ENCODE measurements at regions not wholly inside any gene's neighbourhood (a gene's known extent, or its start where the extent isn't known, plus 50 kb on each side); places are given as distances from the start of the nearest gene placed in this dataset.
"Not testable (repeated sequence)": the region's sequence is repeated elsewhere in the genome, so short reads cannot be mapped to it uniquely, and the experiment has no call there.

DNA sequence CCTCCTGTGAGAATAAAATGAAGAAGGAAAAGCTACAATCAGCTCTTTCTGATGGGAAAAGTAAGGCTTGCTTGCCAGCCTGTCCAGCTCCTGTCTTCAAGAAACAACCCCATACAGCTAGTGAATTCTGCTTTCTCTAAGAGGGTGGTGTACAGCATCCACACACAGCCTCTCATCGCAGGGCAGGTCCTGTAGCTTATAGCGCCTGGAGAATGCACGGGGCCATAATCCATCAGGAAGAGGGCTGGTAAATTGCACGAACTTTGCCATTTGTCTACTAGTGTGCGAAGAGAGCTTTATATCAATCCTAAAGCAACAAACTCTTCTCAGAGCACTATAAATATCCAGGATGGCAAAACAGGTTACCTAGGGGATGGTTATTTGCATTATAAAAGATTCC lies 83.3 kb upstream of the SAMSN1 start:
- H3K27me3 ChIP-seq (ENCODE audit: control insufficient read depth in 1 of 2, insufficient read depth in 2 of 2, low read length in 2 of 2) = no peaks in the 10 kb centered on the region
- no peak overlapping the region for H3K4me3 ChIP-seq (ENCODE audit: low read depth in 1 of 2, low read length in 2 of 2)
- no peak overlapping the region for H3K9ac ChIP-seq (ENCODE audit: low read depth in 1 of 2, low read length in 2 of 2)
- H3K27ac ChIP-seq (ENCODE audit: low read depth, low read length) = no peak overlapping the region
- H3K36me3 ChIP-seq (ENCODE audit: control insufficient read depth in 1 of 2, insufficient read depth in 2 of 2, low read length in 2 of 2) = no peaks in the 10 kb centered on the region
- H3K9me3 ChIP-seq (ENCODE audit: control insufficient read depth in 1 of 2, low read length in 2 of 2) = peaks cover 0 to 5% of the 10 kb centered on the region in 2 donors
- H3K4me1 ChIP-seq (ENCODE audit: control insufficient read depth in 1 of 2, insufficient read depth in 2 of 2, low read length in 2 of 2) = no peaks in the 10 kb centered on the region

DNA sequence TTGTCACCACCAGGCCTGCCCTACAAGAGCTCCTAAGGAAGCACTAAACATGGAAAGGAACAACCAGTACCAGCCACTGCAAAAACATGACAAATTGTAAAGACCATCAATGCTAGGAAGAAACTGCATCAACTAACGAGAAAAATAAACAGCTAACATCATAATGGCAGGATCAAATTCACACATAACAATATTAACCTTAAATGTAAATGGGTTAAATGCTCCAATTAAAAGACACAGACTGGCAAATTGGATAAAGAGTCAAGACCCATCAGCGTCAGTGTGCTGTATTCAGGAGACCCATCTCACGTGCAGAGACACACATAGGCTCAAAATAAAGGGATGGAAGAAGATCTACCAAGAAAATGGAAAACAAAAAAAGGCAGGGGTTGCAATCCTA lies 77.0 kb upstream of the SAMSN1 start:
- H3K27me3 ChIP-seq (ENCODE audit: control insufficient read depth in 1 of 2, insufficient read depth in 2 of 2, low read length in 2 of 2); H3K4me3 ChIP-seq (ENCODE audit: low read depth in 1 of 2, low read length in 2 of 2); H3K27ac ChIP-seq (ENCODE audit: low read depth, low read length); H3K9me3 ChIP-seq (ENCODE audit: control insufficient read depth in 1 of 2, low read length in 2 of 2); H3K36me3 ChIP-seq (ENCODE audit: control insufficient read depth in 1 of 2, insufficient read depth in 2 of 2, low read length in 2 of 2); H3K4me1 ChIP-seq (ENCODE audit: control insufficient read depth in 1 of 2, insufficient read depth in 2 of 2, low read length in 2 of 2); H3K9ac ChIP-seq (ENCODE audit: low read depth in 1 of 2, low read length in 2 of 2): not testable (repeated sequence)

DNA sequence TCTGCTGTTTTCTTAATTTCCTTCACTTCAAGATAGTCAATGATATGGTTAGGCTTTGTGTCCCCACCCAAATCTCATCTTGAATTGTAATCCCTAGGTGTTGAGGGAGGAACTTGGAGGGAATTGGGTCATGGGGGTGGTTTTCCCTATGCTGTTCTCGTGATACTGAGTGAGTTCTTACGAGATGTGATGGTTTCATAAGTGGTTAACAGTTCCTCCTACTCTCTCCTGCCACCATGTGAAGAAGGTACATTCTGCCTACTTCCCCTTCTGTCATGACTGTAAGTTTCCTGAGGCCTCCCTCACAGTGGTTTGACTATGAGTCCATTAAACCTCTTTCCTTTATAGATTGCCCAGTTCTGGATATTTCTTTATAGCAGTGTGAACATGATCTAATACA lies 74.0 kb upstream of the SAMSN1 start:
- Histone ChIP-seq H3K27me3 (ENCODE audit: control insufficient read depth in 1 of 2, insufficient read depth in 2 of 2, low read length in 2 of 2) (no peaks in the 10 kb centered on the region), H3K4me3 (ENCODE audit: low read depth in 1 of 2, low read length in 2 of 2) (no peak overlapping the region), H3K4me1 (ENCODE audit: control insufficient read depth in 1 of 2, insufficient read depth in 2 of 2, low read length in 2 of 2) (no peaks in the 10 kb centered on the region), H3K27ac (ENCODE audit: low read depth, low read length) (no peak overlapping the region), H3K9ac (ENCODE audit: low read depth in 1 of 2, low read length in 2 of 2) (no peak overlapping the region), H3K9me3 (ENCODE audit: control insufficient read depth in 1 of 2, low read length in 2 of 2) (peaks cover 3 to 5% of the 10 kb centered on the region in 2 donors), H3K36me3 (ENCODE audit: control insufficient read depth in 1 of 2, insufficient read depth in 2 of 2, low read length in 2 of 2) (no peaks in the 10 kb centered on the region)

DNA sequence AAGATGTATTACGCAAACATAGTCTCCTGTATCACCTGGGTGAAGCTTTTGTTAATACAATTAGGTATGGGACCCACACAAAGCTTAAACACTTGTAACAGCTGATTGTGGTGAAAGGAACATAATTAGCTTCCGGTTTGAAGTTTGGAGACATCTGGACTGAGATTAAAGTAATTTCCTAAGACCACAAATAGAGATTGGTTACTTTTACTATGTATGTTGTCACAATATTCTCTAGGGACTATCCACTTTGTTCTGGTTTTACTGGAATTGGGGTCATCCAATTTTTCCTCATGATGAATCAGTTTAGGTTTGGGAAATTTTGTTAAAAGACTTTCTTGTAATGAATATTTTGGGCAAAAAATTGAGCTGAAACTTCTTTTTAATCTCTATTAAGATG lies 71.8 kb upstream of the SAMSN1 start:
- H3K9ac ChIP-seq (ENCODE audit: low read depth in 1 of 2, low read length in 2 of 2) = no peak overlapping the region
- no peak overlapping the region for H3K27ac ChIP-seq (ENCODE audit: low read depth, low read length)
- peaks cover 3 to 5% of the 10 kb centered on the region in 2 donors for H3K9me3 ChIP-seq (ENCODE audit: control insufficient read depth in 1 of 2, low read length in 2 of 2)
- no peaks in the 10 kb centered on the region for H3K4me1 ChIP-seq (ENCODE audit: control insufficient read depth in 1 of 2, insufficient read depth in 2 of 2, low read length in 2 of 2)
- H3K27me3 ChIP-seq (ENCODE audit: control insufficient read depth in 1 of 2, insufficient read depth in 2 of 2, low read length in 2 of 2) = no peaks in the 10 kb centered on the region
- H3K4me3 ChIP-seq (ENCODE audit: low read depth in 1 of 2, low read length in 2 of 2) = no peak overlapping the region
- H3K36me3 ChIP-seq (ENCODE audit: control insufficient read depth in 1 of 2, insufficient read depth in 2 of 2, low read length in 2 of 2) = no peaks in the 10 kb centered on the region

DNA sequence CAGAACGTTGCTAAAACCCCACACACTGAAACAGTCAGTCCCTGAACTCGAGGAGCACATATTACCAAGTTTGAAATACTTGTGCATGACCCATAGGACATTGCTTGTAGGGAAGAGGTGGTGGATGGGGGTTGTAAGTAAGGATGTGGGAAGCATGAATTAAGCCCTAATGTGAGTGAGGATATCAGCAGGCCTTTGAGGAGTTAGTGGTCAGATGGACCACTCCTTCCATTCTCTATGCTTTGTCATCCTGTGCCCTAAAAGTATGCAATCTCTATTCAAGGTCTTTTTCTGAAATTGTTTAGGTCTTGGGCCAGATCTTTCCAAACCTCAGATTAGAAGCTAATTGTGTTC lies 70.9 kb upstream of the SAMSN1 start:
- Histone ChIP-seq H3K27me3 (ENCODE audit: control insufficient read depth in 1 of 2, insufficient read depth in 2 of 2, low read length in 2 of 2) (no peaks in the 10 kb centered on the region), H3K27ac (ENCODE audit: low read depth, low read length) (no peak overlapping the region), H3K9ac (ENCODE audit: low read depth in 1 of 2, low read length in 2 of 2) (no peak overlapping the region), H3K36me3 (ENCODE audit: control insufficient read depth in 1 of 2, insufficient read depth in 2 of 2, low read length in 2 of 2) (no peaks in the 10 kb centered on the region), H3K9me3 (ENCODE audit: control insufficient read depth in 1 of 2, low read length in 2 of 2) (peaks cover 3 to 5% of the 10 kb centered on the region in 2 donors), H3K4me3 (ENCODE audit: low read depth in 1 of 2, low read length in 2 of 2) (no peak overlapping the region), H3K4me1 (ENCODE audit: control insufficient read depth in 1 of 2, insufficient read depth in 2 of 2, low read length in 2 of 2) (no peaks in the 10 kb centered on the region)

DNA sequence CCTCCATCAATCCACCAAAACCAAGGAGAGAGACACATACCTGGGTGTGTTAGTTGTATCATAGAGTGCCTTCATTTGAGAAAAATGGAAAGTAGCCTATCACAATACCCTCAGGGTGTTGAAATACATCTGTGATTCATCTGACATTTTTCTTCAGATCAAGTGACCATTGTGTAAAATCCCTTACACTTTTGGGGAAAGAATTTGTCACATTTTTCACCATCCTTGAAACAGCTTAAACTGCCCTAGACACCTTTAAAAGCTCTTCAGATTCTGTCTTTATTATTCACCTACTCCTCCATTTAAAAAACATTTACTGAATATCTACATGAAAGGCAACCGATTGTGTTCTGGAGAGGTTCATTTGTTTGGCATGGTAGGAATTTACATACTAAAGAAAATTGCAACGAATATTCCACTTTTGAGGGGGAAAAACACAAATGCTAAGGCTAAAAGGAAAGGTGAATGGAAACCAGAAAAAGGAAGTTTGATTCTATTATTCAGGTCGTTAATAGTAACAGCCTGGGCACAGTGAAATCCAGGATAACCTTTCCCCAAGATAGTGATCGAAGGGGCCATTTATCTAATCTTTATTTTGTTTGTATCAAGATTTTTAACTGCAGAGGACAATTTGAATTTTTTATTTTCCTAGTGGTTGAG lies 70.4 kb upstream of the SAMSN1 start:
- H3K27ac ChIP-seq (ENCODE audit: low read depth, low read length) = no peak overlapping the region
- H3K4me3 ChIP-seq (ENCODE audit: low read depth in 1 of 2, low read length in 2 of 2) = no peak overlapping the region
- no peaks in the 10 kb centered on the region for H3K4me1 ChIP-seq (ENCODE audit: control insufficient read depth in 1 of 2, insufficient read depth in 2 of 2, low read length in 2 of 2)
- H3K9ac ChIP-seq (ENCODE audit: low read depth in 1 of 2, low read length in 2 of 2) = no peak overlapping the region
- no peaks in the 10 kb centered on the region for H3K27me3 ChIP-seq (ENCODE audit: control insufficient read depth in 1 of 2, insufficient read depth in 2 of 2, low read length in 2 of 2)
- peaks cover 3 to 5% of the 10 kb centered on the region in 2 donors for H3K9me3 ChIP-seq (ENCODE audit: control insufficient read depth in 1 of 2, low read length in 2 of 2)
- H3K36me3 ChIP-seq (ENCODE audit: control insufficient read depth in 1 of 2, insufficient read depth in 2 of 2, low read length in 2 of 2) = no peaks in the 10 kb centered on the region

DNA sequence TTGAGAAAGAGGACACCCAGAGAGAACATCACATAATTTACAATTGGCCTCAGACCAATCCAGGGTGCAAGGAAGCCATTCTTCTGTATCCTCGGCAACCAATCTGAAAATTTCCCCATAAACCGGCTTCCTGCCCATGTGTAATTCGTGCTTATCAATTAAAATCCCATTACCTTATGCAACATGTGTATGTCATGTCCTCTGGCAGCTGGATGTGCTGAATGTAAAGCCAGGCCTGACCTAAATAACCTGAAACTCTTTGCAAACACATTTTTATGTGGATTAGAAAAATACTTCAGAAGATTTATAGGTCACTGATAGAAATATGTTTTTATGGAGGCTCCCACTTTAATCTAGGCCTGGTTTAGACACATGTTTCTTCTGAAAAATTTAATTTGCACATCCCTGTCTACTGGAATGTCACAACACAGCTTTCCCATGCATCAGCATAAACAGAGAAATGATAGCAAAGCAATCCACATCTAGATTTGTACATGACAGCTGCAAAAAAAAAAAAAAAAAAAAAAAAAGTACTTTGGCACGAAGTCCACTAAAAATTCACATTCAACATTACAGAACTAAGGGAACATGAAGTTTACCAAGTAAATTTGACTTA lies 69.4 kb upstream of the SAMSN1 start:
- Histone ChIP-seq H3K4me3 (ENCODE audit: low read depth in 1 of 2, low read length in 2 of 2) (no peak overlapping the region), H3K27ac (ENCODE audit: low read depth, low read length) (no peak overlapping the region), H3K27me3 (ENCODE audit: control insufficient read depth in 1 of 2, insufficient read depth in 2 of 2, low read length in 2 of 2) (no peaks in the 10 kb centered on the region), H3K9ac (ENCODE audit: low read depth in 1 of 2, low read length in 2 of 2) (no peak overlapping the region), H3K4me1 (ENCODE audit: control insufficient read depth in 1 of 2, insufficient read depth in 2 of 2, low read length in 2 of 2) (no peaks in the 10 kb centered on the region), H3K36me3 (ENCODE audit: control insufficient read depth in 1 of 2, insufficient read depth in 2 of 2, low read length in 2 of 2) (no peaks in the 10 kb centered on the region), H3K9me3 (ENCODE audit: control insufficient read depth in 1 of 2, low read length in 2 of 2) (peaks cover 0 to 5% of the 10 kb centered on the region in 2 donors)

DNA sequence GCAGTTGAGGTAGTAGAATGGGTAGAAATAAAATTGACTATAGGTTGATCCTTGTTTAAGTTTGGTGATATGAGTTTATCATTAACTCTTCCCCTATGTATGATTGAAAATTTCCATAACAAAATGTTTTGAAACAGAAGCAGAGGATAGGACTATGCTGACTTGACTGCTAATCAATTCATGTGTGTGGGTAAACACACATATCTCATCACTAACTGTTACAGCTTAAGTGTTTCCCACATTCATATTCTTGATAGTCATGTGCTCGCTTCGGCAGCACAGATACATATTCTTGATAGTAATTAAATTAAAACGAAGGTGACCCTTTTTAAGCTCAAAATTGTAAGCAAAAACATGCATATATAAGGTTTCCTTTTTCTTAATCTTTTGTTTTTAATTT lies 68.2 kb upstream of the SAMSN1 start:
- H3K4me1 ChIP-seq (ENCODE audit: control insufficient read depth in 1 of 2, insufficient read depth in 2 of 2, low read length in 2 of 2) = no peaks in the 10 kb centered on the region
- no peak overlapping the region for H3K27ac ChIP-seq (ENCODE audit: low read depth, low read length)
- H3K27me3 ChIP-seq (ENCODE audit: control insufficient read depth in 1 of 2, insufficient read depth in 2 of 2, low read length in 2 of 2) = no peaks in the 10 kb centered on the region
- no peak overlapping the region for H3K4me3 ChIP-seq (ENCODE audit: low read depth in 1 of 2, low read length in 2 of 2)
- H3K9me3 ChIP-seq (ENCODE audit: control insufficient read depth in 1 of 2, low read length in 2 of 2) = no peaks in the 10 kb centered on the region
- H3K9ac ChIP-seq (ENCODE audit: low read depth in 1 of 2, low read length in 2 of 2) = no peak overlapping the region
- no peaks in the 10 kb centered on the region for H3K36me3 ChIP-seq (ENCODE audit: control insufficient read depth in 1 of 2, insufficient read depth in 2 of 2, low read length in 2 of 2)

DNA sequence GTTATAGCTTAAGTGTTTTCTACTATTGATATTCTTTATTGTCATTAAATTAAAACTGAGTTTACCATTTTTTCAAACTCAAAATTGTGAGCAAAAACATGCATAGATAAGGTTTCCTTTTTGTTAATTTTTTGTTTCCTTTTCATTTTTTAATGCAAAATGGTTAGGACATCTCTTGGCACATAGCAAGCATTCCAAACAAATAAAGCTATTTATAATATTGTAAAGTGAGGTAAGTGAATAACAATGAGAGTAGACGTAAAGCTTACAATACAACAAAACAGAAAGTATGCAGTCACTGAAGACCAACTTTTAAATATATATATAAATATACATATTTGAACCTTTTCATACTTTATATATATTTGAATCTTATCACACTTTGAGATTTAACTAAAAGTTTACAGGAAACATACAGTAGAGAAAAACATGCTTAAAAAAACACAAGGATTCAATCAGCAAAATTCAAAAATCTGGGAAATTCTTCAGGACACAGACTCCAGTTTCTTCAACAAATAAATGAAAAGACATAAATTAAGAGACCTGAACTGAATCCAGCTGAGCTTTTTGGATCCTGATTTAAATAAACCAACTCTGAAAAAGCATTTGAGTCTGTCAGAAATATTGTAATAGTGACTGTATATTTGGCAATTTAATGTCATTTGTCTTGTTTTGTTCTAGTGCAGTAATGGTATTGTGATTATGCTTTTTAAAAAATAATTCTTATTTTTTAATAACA lies 67.5 kb upstream of the SAMSN1 start:
- no peak overlapping the region for H3K9ac ChIP-seq (ENCODE audit: low read depth in 1 of 2, low read length in 2 of 2)
- no peak overlapping the region for H3K4me3 ChIP-seq (ENCODE audit: low read depth in 1 of 2, low read length in 2 of 2)
- H3K27me3 ChIP-seq (ENCODE audit: control insufficient read depth in 1 of 2, insufficient read depth in 2 of 2, low read length in 2 of 2) = no peaks in the 10 kb centered on the region
- H3K27ac ChIP-seq (ENCODE audit: low read depth, low read length) = no peak overlapping the region
- H3K36me3 ChIP-seq (ENCODE audit: control insufficient read depth in 1 of 2, insufficient read depth in 2 of 2, low read length in 2 of 2) = no peaks in the 10 kb centered on the region
- H3K4me1 ChIP-seq (ENCODE audit: control insufficient read depth in 1 of 2, insufficient read depth in 2 of 2, low read length in 2 of 2) = no peaks in the 10 kb centered on the region
- H3K9me3 ChIP-seq (ENCODE audit: control insufficient read depth in 1 of 2, low read length in 2 of 2) = no peaks in the 10 kb centered on the region

DNA sequence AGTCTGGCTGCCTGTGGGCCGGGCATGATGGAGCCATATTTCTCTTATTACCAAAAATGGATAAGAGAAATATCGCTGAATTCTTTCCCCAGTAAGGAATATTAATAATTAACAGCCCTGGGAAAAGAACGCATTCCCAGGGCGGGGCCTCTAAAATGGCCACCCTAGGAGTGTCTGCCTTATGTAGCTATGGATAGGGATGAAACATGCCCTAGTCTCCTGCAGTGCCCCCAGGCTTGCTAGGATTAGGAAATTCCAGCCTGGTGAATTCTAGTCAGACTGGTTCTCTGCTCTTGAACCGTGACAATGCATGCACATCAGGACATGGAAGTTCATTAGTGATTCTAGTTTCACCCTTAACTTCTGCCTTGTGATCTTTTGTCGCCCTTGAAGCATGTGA lies 64.0 kb upstream of the SAMSN1 start:
- H3K27me3 ChIP-seq (ENCODE audit: control insufficient read depth in 1 of 2, insufficient read depth in 2 of 2, low read length in 2 of 2); H3K27ac ChIP-seq (ENCODE audit: low read depth, low read length); H3K9ac ChIP-seq (ENCODE audit: low read depth in 1 of 2, low read length in 2 of 2); H3K36me3 ChIP-seq (ENCODE audit: control insufficient read depth in 1 of 2, insufficient read depth in 2 of 2, low read length in 2 of 2); H3K4me3 ChIP-seq (ENCODE audit: low read depth in 1 of 2, low read length in 2 of 2); H3K4me1 ChIP-seq (ENCODE audit: control insufficient read depth in 1 of 2, insufficient read depth in 2 of 2, low read length in 2 of 2); H3K9me3 ChIP-seq (ENCODE audit: control insufficient read depth in 1 of 2, low read length in 2 of 2): not testable (repeated sequence)

Data from duodenal mucosa (tissue), 2 donors.